WTC11 (cell line): ENCODE measurements at regions not wholly inside any gene's neighbourhood (a gene's known extent, or its start where the extent isn't known, plus 50 kb on each side); places are given as distances from the start of the nearest gene placed in this dataset.

Source experiments
- CTCF ChIP-seq: fragments of 200-600 bp; IDR thresholded peaks from 2 replicates; pipeline ENCODE4 v1.8.0; 2022; ENCODE audit warnings: antibody characterized with exemption
- IRF1 ChIP-seq: sonication (generic); formaldehyde crosslinking; IDR thresholded peaks from 2 replicates; pipeline ENCODE4 v1.8.0; 2023; ENCODE audit warnings: missing genetic modification reagents
- ZNF138 ChIP-seq: sonication (generic); formaldehyde crosslinking; conservative IDR thresholded peaks from 2 replicates; pipeline ENCODE4 v1.8.1; 2022; ENCODE audit warnings: mild to moderate bottlenecking, moderate library complexity, missing genetic modification reagents

DNA sequence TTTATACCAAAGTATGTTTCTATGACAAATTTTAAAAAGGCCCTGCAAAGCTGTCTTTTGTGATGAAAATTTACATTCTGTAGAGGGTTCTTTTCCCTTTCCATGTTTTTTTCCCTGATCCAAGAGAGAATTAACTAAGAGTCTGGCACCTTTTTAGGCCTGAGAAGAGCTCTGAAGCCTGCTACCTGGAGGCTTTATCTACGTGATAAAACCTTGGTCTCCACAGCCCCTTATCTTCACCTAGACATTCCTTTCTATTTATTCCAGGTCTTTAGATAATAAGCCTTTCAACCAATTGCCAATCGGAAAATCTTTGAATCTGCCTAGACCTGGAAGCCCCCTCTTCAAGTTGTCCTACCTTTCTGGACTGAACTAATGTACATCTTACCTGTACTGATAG lies 774.1 kb upstream of the LRRTM1 start:
- TF ChIP-seq CTCF (no peak), ZNF138 (CRISPR knock-in tag) (no peak), IRF1 (CRISPR knock-in tag) (no peak)
